ENCODE measurements at regions not wholly inside any gene's neighbourhood (a gene's known extent, or its start where the extent isn't known, plus 50 kb on each side); places are given as distances from the start of the nearest gene placed in this dataset.

DNA sequence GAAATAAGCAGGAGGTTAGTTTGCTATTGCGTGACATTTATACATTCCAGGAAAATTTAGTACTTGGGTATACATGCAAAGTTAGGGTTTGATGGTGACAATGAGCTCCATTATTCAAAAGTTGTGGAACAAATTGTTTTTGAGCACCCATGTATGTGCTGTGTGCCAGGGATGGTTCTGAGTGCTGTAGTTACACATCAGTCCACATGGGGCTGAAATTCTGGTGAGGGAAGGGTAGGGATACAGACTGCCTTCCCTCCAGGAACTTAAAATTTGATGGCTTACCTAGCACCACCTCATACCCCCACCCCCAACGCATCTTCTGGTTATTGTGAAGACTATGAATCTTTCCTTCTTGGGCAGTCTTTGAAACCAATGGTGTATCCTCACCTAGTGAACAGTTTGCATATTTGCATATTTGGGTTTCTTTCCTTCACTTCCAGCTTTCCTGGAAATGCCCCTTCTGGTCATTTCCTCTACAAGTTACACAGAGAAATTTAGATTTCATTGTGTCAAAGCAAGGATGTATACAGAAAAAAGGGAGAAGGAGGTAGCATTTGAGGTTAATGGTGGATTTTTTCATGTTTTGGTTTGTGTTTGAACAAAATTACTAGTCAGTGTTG is 222.0 kb upstream of the IL12A start:
- TF ChIP-seq POLR2AphosphoS5 (IDR thresholded peaks at IDR 0.05) (no peak), EP300 (IDR thresholded peaks at IDR 0.05) (no peak)
